ENCODE measurements at regions not wholly inside any gene's neighbourhood (a gene's known extent, or its start where the extent isn't known, plus 50 kb on each side); places are given as distances from the start of the nearest gene placed in this dataset.

GRCh38 chr6:81865712-81866111, 113.2 kb upstream of the TENT5A start:
- Histone ChIP-seq H3K27me3 (no peaks in the 10 kb centered on the region), H3K9me3 (no peaks in the 10 kb centered on the region), H3K4me3 (no peak overlapping the region), H3K4me1 (no peaks in the 10 kb centered on the region), H3K36me3 (replicated peaks in 1 of 2; ENCODE audit: insufficient read depth in 1 of 2, low read depth in 2 of 2) (no peaks in the 10 kb centered on the region), H3K27ac (no peak overlapping the region)
- DNase-seq (no peak), ATAC-seq (no peak)
- intact Hi-C loops (cut with DNase I) = no loop called here
- TF ChIP-seq POLR2A (IDR thresholded peaks at IDR 0.05) = no peak
- TF ChIP-seq, protein P1, sequence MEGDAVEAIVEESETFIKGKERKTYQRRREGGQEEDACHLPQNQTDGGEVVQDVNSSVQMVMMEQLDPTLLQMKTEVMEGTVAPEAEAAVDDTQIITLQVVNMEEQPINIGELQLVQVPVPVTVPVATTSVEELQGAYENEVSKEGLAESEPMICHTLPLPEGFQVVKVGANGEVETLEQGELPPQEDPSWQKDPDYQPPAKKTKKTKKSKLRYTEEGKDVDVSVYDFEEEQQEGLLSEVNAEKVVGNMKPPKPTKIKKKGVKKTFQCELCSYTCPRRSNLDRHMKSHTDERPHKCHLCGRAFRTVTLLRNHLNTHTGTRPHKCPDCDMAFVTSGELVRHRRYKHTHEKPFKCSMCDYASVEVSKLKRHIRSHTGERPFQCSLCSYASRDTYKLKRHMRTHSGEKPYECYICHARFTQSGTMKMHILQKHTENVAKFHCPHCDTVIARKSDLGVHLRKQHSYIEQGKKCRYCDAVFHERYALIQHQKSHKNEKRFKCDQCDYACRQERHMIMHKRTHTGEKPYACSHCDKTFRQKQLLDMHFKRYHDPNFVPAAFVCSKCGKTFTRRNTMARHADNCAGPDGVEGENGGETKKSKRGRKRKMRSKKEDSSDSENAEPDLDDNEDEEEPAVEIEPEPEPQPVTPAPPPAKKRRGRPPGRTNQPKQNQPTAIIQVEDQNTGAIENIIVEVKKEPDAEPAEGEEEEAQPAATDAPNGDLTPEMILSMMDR (IDR thresholded peaks at IDR 0.05) = no peak
- 53 to 68% methylated on average over 3 of the region's 3 CpGs for WGBS, 2 donors

DNA sequence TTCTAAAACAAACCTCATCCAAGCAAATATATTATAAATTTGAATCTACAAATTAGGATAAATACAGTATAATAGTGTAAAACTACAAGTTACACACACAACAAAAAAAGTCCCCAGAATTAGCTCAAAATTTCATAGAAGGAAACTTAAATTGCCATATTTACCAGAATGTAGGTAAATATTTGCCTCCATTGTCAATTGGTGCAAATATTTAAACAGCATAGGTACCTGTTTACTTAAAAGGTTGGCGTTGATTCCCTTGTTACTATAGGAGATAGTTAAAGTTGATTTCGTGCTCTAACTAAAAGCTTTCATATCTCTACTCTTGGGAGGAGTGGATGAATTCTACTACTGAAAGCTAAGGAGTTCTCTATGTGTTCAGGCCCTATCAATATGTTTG, 111.6 kb upstream of the TENT5A start:
- ATAC-seq (no peak), DNase-seq (no peak)
- no peaks in the 10 kb centered on the region for H3K36me3 ChIP-seq (replicated peaks in 1 of 2; ENCODE audit: insufficient read depth in 1 of 2, low read depth in 2 of 2)
- no peak overlapping the region for H3K4me3 ChIP-seq
- 37 to 40% methylated on average over 2 of the region's 2 CpGs for WGBS, 2 donors
- no peaks in the 10 kb centered on the region for H3K27me3 ChIP-seq
- H3K27ac ChIP-seq = no peak overlapping the region
- no peak for TF ChIP-seq POLR2A (IDR thresholded peaks at IDR 0.05)
- TF ChIP-seq, protein P1 (IDR thresholded peaks at IDR 0.05) = no peak
- H3K4me1 ChIP-seq = no peaks in the 10 kb centered on the region
- no peaks in the 10 kb centered on the region for H3K9me3 ChIP-seq
- intact Hi-C loops (cut with DNase I) = no loop called here

- WGBS, 2 donors = 0 to 21% methylated on average over 1 of the region's 1 CpG
- ATAC-seq = no peak
These were observed 110.6 kb upstream of the TENT5A start for GRCh38 chr6:81863123-81863522.

GRCh38 chr6:81861281-81861680, 108.8 kb upstream of the TENT5A start:
- Histone ChIP-seq H3K27me3 (no peaks in the 10 kb centered on the region), H3K36me3 (replicated peaks in 1 of 2; ENCODE audit: insufficient read depth in 1 of 2, low read depth in 2 of 2) (no peaks in the 10 kb centered on the region), H3K27ac (no peak overlapping the region), H3K9me3 (no peaks in the 10 kb centered on the region), H3K4me1 (no peaks in the 10 kb centered on the region), H3K4me3 (no peak overlapping the region)
- ATAC-seq = no peak
- WGBS, 2 donors = 85% methylated on average over 1 of the region's 1 CpG; no CpG with 5 or more reads in 1 of the 2 donors
- no peak for DNase-seq
- intact Hi-C loops (cut with DNase I) = no loop called here
- TF ChIP-seq POLR2A (IDR thresholded peaks at IDR 0.05) = no peak
- TF ChIP-seq, protein P1 (IDR thresholded peaks at IDR 0.05) = no peak

More at GRCh38 chr6:81863123-81863522, 110.6 kb upstream of the TENT5A start:
- TF ChIP-seq POLR2A (IDR thresholded peaks at IDR 0.05) = no peak
- TF ChIP-seq, protein P1 (IDR thresholded peaks at IDR 0.05) = no peak
- no peaks in the 10 kb centered on the region for H3K4me1 ChIP-seq
- H3K36me3 ChIP-seq (replicated peaks in 1 of 2; ENCODE audit: insufficient read depth in 1 of 2, low read depth in 2 of 2) = no peaks in the 10 kb centered on the region
- H3K9me3 ChIP-seq = no peaks in the 10 kb centered on the region
- H3K27me3 ChIP-seq = no peaks in the 10 kb centered on the region
- DNase-seq = no peak
- intact Hi-C loops (cut with DNase I) = no loop called here
- H3K27ac ChIP-seq = no peak overlapping the region
- no peak overlapping the region for H3K4me3 ChIP-seq

DNA sequence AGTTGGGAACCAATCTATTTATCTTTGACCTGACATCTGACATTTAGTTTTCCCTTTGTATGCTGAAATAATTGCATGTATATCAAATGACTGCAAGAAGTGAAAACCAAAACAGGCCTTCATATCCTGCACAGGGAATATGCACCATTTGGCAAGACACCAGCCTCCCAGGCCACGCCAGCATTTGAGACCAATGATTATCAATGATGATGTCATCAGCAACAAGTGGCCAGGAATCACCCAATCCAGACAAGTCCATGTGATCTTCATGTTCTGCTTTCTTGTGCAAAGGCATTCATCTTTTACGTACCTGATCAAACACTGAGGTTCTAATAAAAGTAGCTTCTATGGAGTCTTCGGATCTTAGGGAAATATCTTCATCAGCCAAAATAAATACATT, 107.4 kb upstream of the TENT5A start:
- H3K4me3 ChIP-seq = no peak overlapping the region
- intact Hi-C loops (cut with DNase I) = no loop called here
- no peaks in the 10 kb centered on the region for H3K4me1 ChIP-seq
- H3K36me3 ChIP-seq (replicated peaks in 1 of 2; ENCODE audit: insufficient read depth in 1 of 2, low read depth in 2 of 2) = no peaks in the 10 kb centered on the region
- H3K27ac ChIP-seq = no peak overlapping the region
- no peaks in the 10 kb centered on the region for H3K27me3 ChIP-seq
- no peak for ATAC-seq
- DNase-seq = peak in 2 of 4 donors; percentile 21 to 37
- H3K9me3 ChIP-seq = no peaks in the 10 kb centered on the region
- WGBS, 2 donors = 68 to 80% methylated on average over 3 of the region's 3 CpGs
- TF ChIP-seq POLR2A (IDR thresholded peaks at IDR 0.05) = no peak
- TF ChIP-seq, protein P1 (IDR thresholded peaks at IDR 0.05) = no peak
